ENCODE measurements at regions not wholly inside any gene's neighbourhood (a gene's known extent, or its start where the extent isn't known, plus 50 kb on each side); places are given as distances from the start of the nearest gene placed in this dataset.

DNA sequence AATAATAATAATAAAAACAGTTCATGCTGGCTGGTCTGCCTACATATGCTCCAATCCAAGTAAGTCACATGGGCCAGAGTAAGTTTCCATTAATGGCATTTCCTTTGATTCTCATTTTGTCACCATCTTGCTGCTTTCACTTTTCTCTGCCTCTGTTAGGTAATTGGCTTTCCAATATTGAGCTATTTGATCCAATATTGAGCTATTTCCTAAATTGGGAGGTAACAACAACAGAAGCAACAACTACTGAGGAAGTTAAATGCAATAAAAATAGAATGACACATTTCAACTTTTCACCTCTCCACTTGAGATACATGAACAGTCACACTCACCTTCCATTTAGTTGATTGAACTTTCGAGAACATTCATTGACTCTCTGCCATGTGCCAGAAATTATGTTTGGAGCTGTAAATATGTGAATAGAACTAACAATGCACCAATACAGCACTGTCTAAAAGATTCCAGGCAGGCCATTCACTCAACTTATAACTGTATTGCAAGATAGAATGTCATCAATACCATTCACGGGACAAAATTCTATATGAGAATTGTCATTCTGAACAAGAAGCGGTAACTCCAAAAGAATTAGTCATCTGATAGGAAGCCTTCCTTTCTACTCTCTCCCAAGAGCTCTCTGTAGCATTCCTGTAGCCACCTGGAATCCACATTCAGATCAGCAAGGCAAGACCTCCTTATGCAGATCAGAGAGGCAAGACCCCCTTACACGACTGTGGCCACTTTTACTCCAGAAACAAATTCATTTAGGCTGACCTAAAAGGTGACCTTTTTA, 136.4 kb downstream of the PHLDA1 start:
- DNase-seq: no peak

DNA sequence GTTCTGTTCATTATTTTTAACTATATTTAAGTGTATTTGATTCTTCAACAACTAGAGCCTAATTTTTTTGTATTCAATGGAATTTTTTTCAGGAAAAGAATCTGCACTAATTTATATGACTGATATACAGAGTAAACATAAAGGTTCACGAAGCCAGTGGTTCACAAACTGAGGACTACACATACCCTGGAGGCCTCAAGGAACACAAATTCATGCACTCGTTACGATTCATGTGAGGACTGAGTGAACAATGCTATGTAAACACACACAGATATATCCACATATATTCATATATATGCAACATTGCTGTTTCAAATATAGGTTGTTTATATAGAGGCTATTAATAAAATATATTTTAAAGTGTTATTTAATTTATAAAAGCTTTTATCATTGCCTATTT, 137.8 kb downstream of the PHLDA1 start:
- no peak for DNase-seq

DNA sequence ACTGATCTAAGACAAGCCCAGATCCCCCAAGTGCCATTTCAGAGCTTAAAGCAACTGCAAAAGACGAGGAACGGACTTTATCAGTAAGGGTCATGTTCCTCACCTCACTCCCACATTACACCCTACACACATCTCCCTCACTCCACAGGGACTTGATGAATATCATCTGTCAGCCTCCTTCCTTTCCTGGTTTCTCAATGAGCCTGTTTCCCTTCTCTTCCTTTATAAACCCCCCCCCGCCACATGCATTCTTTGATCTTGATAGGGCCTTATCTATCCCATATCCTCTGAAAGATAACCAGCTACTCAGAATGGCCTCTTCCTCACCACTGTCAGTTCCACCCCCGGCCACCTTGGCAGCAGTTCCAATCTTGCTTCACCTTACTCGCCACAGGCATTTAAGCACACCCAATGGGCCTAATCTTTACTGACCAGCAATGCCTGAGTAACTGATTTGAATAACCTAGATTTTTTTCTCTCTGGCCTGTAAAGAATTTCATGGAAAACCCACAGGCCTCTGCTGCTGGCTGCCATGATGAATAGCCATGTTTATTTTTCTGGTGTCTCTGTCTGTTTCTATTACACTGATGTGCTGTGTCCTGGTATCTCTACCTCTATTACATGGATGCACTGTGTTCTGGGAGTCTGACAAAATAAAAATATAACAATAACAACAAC, 138.7 kb downstream of the PHLDA1 start:
- no peak for DNase-seq

DNA sequence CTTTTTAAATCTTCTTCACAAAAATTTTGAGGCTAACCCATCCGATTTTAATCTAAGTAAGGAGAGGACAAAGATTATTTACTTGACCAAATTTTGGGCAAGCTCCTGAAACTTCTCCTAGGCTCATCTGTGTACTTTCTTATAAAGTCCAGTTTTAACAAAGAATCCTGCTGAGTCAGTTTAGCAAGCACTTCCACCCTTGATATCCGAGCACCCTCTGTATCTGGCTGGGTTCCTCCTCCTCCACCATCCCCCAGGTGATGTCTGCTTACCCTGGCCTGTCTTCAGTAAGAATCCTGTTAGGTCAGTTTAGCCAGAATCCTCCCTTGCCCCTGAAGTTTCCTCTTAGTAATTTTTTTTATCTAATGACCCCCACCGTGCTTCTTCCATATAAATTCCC, 140.5 kb downstream of the PHLDA1 start:
- no peak for DNase-seq

DNA sequence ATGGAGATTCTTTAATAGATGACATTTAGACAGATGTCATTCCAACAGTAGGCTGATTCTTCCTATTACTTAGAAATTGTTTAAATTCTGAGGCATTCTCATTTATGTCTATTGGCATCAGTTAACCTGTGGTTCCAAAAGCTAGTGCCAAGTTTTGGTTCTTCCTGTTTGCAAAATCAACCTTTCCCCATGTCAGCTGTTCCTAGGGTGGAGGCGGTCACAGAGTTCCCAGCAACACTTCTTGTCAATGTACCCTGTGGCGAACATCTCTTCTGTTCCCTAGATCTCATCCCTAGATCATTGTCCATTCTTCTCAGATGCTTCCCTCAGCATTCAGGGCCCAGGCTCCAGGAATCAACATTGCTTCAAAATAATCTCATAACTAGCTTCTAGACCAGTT, 140.9 kb downstream of the PHLDA1 start:
- DNase-seq: no peak

DNA sequence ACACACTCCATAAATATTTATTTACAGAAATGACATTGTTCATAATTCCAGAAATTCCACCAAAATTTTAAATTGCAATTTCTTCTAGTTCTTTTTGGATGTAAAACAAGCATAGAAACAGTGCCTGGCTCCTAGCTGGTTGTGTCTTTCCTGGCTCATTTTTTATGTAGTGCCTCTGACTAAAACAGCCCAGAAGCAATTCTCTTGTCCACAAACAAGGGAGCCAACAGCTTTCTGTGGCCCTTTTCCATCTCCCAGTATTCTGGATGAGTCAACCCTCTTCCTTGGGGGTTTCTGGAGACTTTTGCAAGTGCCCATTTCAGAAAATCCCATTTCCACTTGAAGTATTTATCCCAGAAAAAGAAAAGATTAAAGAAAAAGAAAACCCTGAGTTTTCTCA, 141.4 kb downstream of the PHLDA1 start:
- DNase-seq: no peak

DNA sequence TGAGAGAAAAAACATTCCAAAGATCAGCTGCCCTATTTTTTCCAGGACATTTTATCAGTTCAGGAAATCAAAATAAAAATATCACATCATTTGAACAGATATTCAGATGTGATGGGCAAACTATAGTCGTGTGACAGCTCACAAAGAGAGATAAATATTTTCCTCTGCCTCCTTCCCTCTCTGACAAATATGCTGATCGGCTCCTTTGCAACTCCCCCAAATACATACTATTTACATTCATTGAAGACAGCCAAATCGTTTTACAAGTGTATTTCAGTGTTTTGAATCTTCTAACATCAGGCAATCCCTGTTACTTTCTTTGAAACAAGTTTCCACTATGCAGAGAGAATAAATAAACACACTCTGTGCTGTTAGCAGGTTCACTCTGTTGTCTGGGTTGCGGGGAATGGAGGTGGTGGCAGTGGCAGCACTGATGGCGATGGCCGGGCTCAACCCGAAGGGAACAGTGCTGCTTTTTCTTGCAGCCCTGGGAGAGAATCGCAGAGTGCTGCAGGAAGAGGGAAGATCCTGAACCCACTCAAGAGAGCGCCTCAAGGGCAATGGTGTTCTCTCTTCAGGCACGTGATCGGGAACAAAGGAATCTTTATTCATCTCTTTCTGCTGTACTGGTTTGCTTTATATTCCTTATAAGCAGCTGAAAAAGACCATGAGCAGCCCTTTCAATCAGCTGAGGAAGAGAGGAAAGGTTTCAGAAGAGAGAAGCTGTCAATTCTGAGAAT, 142.5 kb downstream of the PHLDA1 start:
- no peak for DNase-seq

DNA sequence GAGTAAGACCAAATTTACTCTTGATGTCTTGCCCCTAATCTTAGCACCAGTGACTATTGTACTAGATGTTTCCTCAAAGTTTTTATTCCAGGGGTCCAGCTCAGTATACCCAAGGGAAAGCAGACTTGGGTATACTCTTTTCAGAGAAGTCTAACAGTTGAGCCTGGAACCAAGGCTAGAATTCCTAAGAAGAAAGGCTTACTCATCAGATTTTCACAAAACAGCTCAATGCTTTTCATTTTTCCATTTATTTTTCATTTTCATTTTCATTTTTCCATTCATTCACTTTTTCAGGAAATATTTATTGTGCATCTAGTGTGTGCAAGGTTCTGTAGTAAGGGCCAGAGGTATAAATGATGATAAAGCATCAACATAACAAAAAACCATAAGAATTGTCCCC, 143.2 kb downstream of the PHLDA1 start:
- no peak for DNase-seq

DNA sequence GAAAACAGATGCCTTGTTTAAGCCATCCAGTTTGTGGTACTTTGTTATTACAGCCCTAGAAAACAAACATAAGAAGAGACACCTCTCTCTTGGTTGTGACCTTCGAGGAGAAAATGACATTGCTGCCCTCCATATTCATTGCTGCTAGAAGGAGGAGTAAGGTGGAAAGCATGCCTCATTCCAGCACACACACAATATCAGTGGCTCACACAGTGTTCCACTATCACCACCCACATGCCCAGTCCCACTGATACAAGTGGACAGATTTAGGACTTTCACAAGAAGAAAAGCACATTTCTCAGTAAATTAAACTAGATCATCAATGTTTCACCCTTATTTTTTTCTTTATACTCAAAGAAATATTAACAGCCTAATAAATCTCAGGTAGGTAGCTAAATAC, 143.6 kb downstream of the PHLDA1 start:
- no peak for DNase-seq

DNA sequence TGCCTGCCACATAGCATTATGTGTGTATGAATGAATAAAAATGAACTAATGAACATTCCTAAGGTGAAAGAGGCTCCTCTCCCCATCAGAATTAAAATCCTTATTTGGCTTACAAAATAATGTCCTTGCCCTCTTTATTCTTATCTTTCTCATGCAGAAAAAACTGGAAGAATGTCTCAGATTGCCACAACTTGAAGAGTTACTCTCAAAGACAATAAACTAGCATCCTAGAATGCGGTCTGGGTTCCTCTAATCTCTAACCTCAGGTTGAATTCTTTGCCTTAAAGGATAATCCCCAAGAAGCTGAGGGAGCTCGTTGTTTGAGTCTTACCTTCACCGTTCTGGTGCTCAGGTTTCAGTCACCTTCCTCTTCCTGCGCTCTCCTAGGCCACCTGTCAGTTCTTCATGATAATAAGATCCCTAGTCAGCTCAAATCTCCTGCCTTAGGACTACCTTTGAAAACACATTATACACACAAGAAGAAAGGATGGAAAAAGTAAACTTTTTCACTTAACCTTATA, 147.1 kb downstream of the PHLDA1 start:
- DNase-seq: no peak

DNA sequence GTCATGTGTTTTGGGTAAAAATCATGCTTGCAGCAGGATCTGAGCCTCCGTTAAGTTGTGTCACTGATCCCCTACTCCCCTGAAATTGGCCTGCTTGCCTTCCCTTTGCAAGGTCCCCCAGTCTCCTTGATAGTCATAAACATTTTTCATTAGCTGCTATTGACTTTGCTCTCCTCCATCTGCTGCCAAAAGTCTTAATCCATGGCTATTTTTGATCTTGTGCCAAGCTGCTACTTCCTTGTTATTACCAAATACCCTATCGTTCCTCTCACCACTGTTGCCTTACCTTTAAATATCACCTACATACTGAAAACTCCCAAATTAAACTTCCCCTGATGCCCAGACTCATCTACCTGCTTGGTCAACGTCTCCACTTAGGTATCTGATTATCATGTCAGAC, 148.3 kb downstream of the PHLDA1 start:
- DNase-seq: no peak

DNA sequence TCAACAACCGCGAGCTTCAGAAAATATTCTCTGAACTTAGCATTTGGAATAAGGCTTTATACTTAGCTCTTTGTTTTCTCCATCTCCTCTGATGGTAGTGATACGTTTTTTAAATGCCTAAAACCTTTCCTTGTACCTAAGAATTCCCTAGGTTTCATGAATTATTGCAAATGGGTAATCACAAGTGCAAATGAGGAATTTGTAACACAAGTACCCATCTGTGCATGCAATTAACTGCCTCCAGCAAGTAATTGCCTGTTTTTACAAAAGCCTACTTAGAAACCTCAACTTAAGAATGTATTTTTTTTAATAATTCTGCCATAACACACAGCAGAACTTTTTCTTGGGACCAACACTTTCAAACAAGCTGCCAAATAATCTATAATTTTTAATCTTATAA, 149.2 kb downstream of the PHLDA1 start:
- no peak for DNase-seq

DNA sequence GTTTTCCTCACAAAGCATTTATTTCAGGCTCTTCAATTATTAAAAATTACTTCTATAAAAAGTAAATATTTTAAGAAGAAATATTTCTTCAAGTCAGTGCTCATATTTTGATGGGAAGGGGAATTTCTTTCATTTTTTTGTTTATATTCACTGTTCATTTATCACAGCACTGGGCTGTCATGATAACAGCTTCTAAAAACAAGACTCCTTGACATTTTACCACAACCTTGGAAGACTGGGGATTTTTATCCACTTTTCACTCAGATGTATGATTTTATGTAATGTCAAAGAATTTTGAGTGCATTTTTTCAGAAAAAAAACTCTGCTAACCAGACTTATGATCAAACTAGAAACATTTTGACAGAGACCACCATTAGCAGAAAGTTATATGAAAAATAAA, 149.7 kb downstream of the PHLDA1 start:
- DNase-seq: no peak

DNA sequence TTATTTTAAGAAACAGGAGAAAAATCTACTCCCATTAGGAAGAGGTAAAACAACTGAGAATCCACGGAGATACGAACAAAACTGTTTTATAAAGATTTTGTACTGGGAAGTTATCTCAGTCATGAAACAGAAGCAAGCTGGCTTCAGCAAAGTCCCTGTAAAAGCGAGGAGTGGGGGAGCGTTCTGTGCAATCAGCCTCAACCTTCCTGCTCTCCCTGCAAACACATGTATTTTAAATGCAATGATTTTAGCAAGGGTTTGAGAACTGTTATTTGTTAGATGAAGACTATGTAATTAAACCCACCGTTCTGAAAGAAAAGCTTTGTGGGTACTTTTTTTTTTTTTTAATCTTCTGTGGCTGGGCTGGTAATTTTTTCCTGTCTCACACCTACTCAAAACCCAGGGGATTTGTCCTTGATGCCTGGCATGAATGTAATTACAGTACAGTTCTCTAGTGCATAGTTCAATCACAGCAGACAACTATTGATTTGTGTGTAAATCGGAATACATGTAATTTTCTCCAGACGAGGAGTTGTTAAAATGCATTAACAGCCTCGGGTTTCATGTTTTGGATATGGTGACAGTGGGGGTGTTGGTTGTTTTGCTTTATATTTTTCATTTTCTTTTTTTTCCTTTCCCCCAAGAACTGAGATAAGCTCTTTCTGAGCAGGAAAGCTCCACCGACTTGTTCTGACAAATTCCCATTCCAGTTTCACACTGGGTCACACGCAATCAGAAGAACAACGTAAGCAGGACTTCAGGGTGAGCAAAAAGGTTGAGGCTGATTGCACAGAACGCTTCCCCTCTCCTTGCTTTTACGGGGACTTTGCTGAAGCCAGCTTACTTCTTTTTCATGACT, 153.6 kb downstream of the PHLDA1 start:
- no peak for DNase-seq

DNA sequence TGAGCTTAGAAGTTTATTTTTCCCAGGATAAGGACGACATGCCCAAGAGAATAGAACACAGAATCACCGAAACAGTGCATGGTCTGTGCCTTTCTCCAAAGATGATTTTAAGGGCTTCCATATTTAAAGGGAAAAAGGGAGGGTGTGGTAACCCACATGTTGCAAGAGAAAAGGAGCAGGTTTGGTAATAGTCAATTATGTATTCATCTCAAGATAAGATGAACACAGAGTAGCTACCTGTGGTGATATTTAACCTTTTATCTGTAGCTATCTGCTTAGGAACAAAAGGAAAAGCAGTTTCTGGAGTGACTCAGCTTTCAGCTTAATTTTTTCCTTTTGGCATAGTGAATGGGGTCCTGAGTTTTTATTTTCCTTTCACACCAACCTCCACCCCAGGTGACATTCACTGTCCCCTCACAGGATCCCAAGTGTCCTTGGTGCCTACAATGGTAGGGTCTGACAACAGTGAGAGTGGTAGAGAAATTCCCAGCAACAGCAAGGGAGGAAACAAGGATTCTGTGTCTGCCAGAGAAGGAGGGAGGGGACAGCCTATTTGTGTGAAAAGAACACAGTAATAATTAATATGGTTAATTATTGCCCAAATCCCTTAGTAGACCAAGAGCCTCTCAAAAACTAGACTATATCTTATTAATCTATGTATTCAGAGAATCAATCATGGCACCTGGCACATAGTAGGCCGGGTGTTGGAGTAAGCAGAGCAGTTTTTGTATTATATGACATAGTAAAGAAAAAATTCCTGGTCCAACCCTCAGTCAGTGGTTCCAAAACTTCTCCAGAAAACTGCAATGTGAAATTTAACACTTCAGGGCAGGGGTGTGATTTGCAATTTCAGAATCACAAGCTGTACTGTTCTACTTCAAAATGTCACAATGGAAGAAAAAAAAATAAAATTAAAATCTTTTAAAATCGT, 154.5 kb downstream of the PHLDA1 start:
- DNase-seq: no peak

DNA sequence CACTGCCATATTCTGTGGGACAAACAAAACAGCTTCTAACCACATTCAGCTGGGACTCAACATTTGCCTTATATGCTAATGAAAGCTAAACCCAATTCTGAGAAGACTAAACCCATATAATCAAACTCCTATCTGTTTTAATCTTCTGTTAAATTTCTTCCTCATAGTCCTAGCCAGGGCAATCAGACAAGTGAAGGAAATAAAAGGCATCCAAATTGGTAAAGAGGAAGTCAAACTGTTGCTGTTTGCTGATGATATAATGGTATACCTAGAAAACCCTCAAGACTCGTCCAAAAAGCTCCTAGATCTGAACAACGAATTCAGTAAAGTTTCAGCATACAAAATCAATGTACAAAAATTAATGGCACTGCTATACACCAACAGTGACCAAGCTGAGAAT, 157.1 kb downstream of the PHLDA1 start:
- no peak for DNase-seq

DNA sequence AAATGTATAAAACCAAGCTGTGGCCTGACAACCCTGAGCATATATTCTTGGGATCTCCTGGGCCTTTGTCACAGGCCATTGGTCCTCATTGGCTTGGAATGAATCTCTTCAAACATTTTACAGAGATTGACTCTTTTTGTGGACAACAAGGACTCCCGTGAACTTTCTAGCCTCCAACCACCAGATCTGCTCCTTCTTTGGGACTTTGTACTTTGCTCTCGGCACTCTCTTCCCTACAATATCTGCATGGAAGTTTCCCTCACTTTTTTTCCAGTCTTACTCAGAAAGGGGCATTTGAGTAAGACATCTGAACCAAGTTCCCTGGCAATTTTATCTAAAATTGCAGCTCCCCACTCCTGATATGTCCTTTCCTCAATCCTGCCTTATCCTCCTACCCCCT, 158.8 kb downstream of the PHLDA1 start:
- DNase-seq: no peak

DNA sequence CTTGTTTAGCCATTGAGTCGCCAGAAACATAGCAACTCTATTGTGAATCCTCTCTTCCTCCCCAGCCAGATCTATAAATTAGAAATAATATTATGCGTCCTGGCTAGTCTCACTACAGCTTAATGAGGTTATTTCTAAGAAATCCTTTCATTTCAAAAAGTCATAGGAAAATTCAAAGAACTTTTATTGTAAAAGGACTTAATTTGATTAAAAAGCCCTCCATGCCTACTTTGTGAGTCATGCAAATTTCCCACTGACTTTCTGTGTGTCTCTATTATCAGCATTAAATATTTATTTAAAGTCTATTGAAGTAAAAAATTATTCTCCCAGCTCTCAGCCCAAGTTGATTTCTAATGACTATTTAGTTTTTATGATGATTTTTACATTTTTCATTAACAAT, 160.7 kb downstream of the PHLDA1 start:
- DNase-seq: no peak

DNA sequence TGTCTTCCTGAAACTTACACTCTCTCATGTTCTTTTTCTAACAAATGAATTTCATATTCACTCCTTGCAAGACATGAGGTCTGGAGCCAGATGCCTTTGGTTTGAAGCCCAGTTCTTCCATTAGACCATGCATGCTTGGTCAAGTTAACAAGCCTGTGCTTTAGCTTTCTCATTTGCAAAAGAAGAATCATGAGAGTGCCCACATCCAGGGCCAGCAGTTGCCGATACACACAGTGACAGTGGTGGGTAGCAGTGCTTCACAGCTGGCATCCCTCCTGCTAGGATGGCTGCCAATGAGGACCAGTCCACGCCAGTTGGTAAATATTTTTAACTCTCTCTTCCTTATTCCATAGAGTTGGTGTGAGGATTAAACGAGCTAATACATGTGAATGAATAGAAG, 163.1 kb downstream of the PHLDA1 start:
- DNase-seq: no peak

DNA sequence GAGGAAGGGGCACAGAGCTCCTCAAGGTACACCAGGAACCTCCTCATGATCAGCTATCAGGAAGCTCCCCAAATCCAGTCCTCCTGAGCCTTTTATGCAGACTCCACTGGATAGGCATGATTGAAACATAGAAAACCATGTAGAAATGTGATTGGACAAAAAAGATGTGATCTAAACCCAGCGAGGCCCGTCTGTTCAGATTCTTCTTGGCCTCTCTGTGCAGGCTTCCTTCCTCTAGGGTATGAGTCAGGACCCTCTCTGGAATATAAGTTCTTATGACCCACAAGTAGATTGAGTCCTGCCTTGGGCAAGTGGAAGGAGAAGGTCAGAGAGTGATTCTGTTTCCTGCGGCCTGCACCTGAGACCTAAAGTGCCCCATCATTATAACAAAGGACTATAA, 166.3 kb downstream of the PHLDA1 start:
- no peak for DNase-seq

DNA sequence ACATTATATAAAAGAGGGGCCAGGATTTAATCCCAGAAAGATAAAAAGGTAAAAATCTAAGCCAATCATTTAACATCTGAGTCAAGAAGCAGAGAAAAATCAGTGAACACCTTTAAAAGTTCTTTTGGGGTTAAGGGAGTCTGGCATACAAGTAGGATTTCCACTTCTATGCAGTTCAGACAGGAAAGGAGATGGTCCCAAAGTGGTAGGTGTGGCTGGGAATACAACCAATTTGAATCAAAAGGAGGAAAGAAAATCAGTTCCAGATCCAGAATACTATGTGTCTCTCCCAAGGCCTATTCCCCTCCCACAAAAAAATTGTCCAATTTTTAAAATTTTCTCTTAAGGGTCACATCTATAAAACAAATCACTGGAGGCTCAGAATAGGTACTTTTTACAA, 167.4 kb downstream of the PHLDA1 start:
- no peak for DNase-seq

DNA sequence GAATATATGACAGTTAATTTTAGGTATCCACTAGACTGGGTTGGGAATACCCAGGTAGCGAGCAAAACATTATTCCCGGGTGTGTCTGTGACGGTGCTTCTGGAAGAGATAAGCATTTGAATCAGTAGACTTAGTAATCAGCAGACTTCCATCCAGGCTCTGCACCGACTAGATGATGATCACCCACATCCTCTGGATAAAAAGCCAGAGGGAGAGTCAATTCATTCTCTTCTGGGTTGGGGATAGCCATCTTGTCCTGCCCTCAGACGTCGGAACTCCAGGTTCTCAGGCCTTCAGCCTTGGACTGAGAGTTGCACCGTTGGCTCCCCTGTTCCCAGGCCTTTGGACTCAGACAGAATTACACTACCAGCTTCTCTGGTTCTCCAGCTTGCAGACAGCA, 168.0 kb downstream of the PHLDA1 start:
- no peak for DNase-seq

Data from inflammatory macrophage treated with lipopolysaccharide for 1 hour (primary cell).